Mesenchymal stem cell (in vitro differentiated cells and primary cell): ENCODE measurements at regions not wholly inside any gene's neighbourhood (a gene's known extent, or its start where the extent isn't known, plus 50 kb on each side); places are given as distances from the start of the nearest gene placed in this dataset.

Experiments
- DNase-seq: peaks from one replicate; pipeline ENCODE4 v3.0.0-alpha.2; 2013
- H2AFZ ChIP-seq: one replicate; pipeline ENCODE4 v1.6.1; 2013; ENCODE audit warnings: low read depth, mild to moderate bottlenecking, control low read depth, inconsistent platforms, low read length, moderate library complexity
- H2AK5ac ChIP-seq: 2 replicates; pipeline ENCODE4 v1.6.1; 2013; ENCODE audit warnings: low read length, moderate library complexity, mild to moderate bottlenecking, inconsistent platforms; ENCODE audit not compliant: severe bottlenecking
- H2BK120ac ChIP-seq: one replicate; pipeline ENCODE4 v1.6.1; 2013; ENCODE audit warnings: low read depth, mild to moderate bottlenecking, inconsistent platforms, low read length, moderate library complexity
- H2BK12ac ChIP-seq, 2 experiments: one replicate each; pipeline ENCODE4 v1.6.1; 2013; ENCODE audit warnings: inconsistent platforms in 2 of 2, low read length in 2 of 2, mild to moderate bottlenecking in 2 of 2, moderate library complexity in 2 of 2, control low read depth in 1 of 2
- H2BK15ac ChIP-seq: one replicate; pipeline ENCODE4 v1.6.1; 2013; ENCODE audit warnings: mild to moderate bottlenecking, low read depth, inconsistent platforms; ENCODE audit not compliant: poor library complexity, severe bottlenecking
- H2BK5ac ChIP-seq: 2 replicates; pipeline ENCODE4 v1.6.1; 2013; ENCODE audit warnings: low read depth, mild to moderate bottlenecking, low read length, control low read depth, inconsistent platforms; ENCODE audit not compliant: poor library complexity, severe bottlenecking
- H3K14ac ChIP-seq, 2 experiments: one replicate each; pipeline ENCODE4 v1.6.1; 2013; ENCODE audit warnings: inconsistent platforms in 2 of 2, low read length in 2 of 2, control low read depth in 1 of 2, mild to moderate bottlenecking in 1 of 2, moderate library complexity in 1 of 2
- H3K18ac ChIP-seq, 2 experiments: one replicate each; pipeline ENCODE4 v1.6.1; 2013; ENCODE audit warnings: inconsistent platforms in 2 of 2, low read length in 2 of 2, control low read depth in 1 of 2, low read depth in 1 of 2, mild to moderate bottlenecking in 1 of 2
- H3K23ac ChIP-seq, 2 experiments: one replicate each; pipeline ENCODE4 v1.6.1; 2013; ENCODE audit warnings: inconsistent platforms in 2 of 2, low read length in 2 of 2, mild to moderate bottlenecking in 2 of 2, moderate library complexity in 2 of 2, control low read depth in 1 of 2
- H3K27ac ChIP-seq: 2 replicates; pipeline ENCODE4 v1.5.1; 2013; ENCODE audit warnings: mild to moderate bottlenecking, moderate library complexity, low read length, control low read depth, inconsistent platforms; ENCODE audit not compliant: poor library complexity, severe bottlenecking
- H3K27me3 ChIP-seq, 2 experiments: 2 replicates each; pipeline versions ENCODE4 v1.6.1 to v1.7.0; 2013; ENCODE audit warnings: low read length in 2 of 2, mild to moderate bottlenecking in 2 of 2, moderate library complexity in 2 of 2, control low read depth in 1 of 2, inconsistent platforms in 1 of 2; ENCODE audit not compliant: control insufficient read depth in 1 of 2, insufficient read depth in 1 of 2
- H3K36me3 ChIP-seq, 2 experiments: 2 replicates each; pipeline versions ENCODE4 v1.6.1 to v1.7.0; 2013; ENCODE audit warnings: low read length in 2 of 2, control low read depth in 1 of 2, inconsistent platforms in 1 of 2, low read depth in 1 of 2, mild to moderate bottlenecking in 1 of 2; ENCODE audit not compliant: insufficient read depth in 2 of 2, control insufficient read depth in 1 of 2
- H3K4ac ChIP-seq, 2 experiments: one replicate each; pipeline ENCODE4 v1.6.1; 2013; ENCODE audit warnings: inconsistent platforms in 2 of 2, low read length in 2 of 2, mild to moderate bottlenecking in 2 of 2, moderate library complexity in 2 of 2, control low read depth in 1 of 2, low read depth in 1 of 2
- H3K4me1 ChIP-seq: 2 replicates; pipeline ENCODE4 v1.6.1; 2013; ENCODE audit warnings: low read depth, low read length, control low read depth; ENCODE audit not compliant: control insufficient read depth, insufficient read depth
- H3K4me2 ChIP-seq: 2 replicates; pipeline ENCODE4 v1.6.1; 2013; ENCODE audit warnings: low read length, mild to moderate bottlenecking, inconsistent platforms; ENCODE audit not compliant: poor library complexity, severe bottlenecking
- H3K4me3 ChIP-seq, 2 experiments: 2 replicates each; pipeline versions ENCODE4 v1.5.1 to v1.7.0; 2013; ENCODE audit warnings: low read length in 2 of 2, mild to moderate bottlenecking in 2 of 2, control low read depth in 1 of 2, low read depth in 1 of 2; ENCODE audit not compliant: insufficient read depth in 1 of 2
- H3K79me1 ChIP-seq: replicated peaks from 2 replicates; pipeline ENCODE4 v1.6.1; 2013; ENCODE audit warnings: mild to moderate bottlenecking, control low read depth, low read length, inconsistent platforms; ENCODE audit not compliant: poor library complexity, severe bottlenecking
- H3K9ac ChIP-seq: 2 replicates; pipeline ENCODE4 v1.7.0; 2013; ENCODE audit warnings: mild to moderate bottlenecking, low read length, moderate library complexity
- H3K9me3 ChIP-seq: 2 replicates; pipeline ENCODE4 v1.7.0; 2013; ENCODE audit warnings: mild to moderate bottlenecking, low read length; ENCODE audit not compliant: control insufficient read depth
- H4K8ac ChIP-seq: one replicate; pipeline ENCODE4 v1.6.1; 2013; ENCODE audit warnings: inconsistent platforms, mild to moderate bottlenecking, low read length, moderate library complexity
- H4K91ac ChIP-seq: one replicate; pipeline ENCODE4 v1.6.1; 2013; ENCODE audit warnings: mild to moderate bottlenecking, low read length, inconsistent platforms
- WGBS: methylation state at CpG from one replicate; pipeline ENCODE4 v1.1.7; 2013; ENCODE audit warnings: mixed read lengths; 5-methylcytosine and 5-hydroxymethylcytosine counted together

- WGBS = 76% methylated on average over 4 of the region's 4 CpGs
- H3K9me3 ChIP-seq = no peaks in the 10 kb centered on the region
- no peak overlapping the region for H2AFZ ChIP-seq
- no peak overlapping the region for H3K4ac ChIP-seq
- no peak overlapping the region for H2BK120ac ChIP-seq
- H3K14ac ChIP-seq = no peak overlapping the region
- H3K4me3 ChIP-seq = no peak overlapping the region
- H3K27ac ChIP-seq = no peak overlapping the region
- H4K8ac ChIP-seq = no peak overlapping the region
- H4K91ac ChIP-seq = no peak overlapping the region
- H3K36me3 ChIP-seq = no peaks in the 10 kb centered on the region
- H3K18ac ChIP-seq = no peak overlapping the region
- H3K23ac ChIP-seq = no peak overlapping the region
- H2BK12ac ChIP-seq = no peak overlapping the region
- peak overlapping the region; percentile 24 for H2BK5ac ChIP-seq
- H3K27me3 ChIP-seq = no peaks in the 10 kb centered on the region
- peaks cover 4% of the 10 kb centered on the region for H3K4me1 ChIP-seq
- DNase-seq = no peak
- no peak overlapping the region for H3K4me2 ChIP-seq
- no peak overlapping the region for H3K9ac ChIP-seq
- no peak overlapping the region for H2BK15ac ChIP-seq
- no peaks in the 10 kb centered on the region for H3K79me1 ChIP-seq
- no peak overlapping the region for H2AK5ac ChIP-seq
Measured at GRCh38 chr13:44790289-44790688, 199.0 kb downstream of the NUFIP1 start.

- Histone ChIP-seq H3K18ac (no peak overlapping the region), H2BK120ac (no peak overlapping the region), H4K91ac (no peak overlapping the region), H3K36me3 (no peaks in the 10 kb centered on the region), H3K23ac (no peak overlapping the region), H3K4me1 (peaks cover 4% of the 10 kb centered on the region), H2BK5ac (no peak overlapping the region), H3K4me2 (no peak overlapping the region), H3K27ac (no peak overlapping the region), H3K14ac (no peak overlapping the region), H3K4ac (no peak overlapping the region), H3K27me3 (no peaks in the 10 kb centered on the region), H3K4me3 (no peak overlapping the region), H3K79me1 (no peaks in the 10 kb centered on the region), H3K9ac (no peak overlapping the region), H2BK15ac (no peak overlapping the region), H2BK12ac (no peak overlapping the region), H2AFZ (no peak overlapping the region), H4K8ac (no peak overlapping the region), H2AK5ac (no peak overlapping the region), H3K9me3 (no peaks in the 10 kb centered on the region)
- WGBS = 89% methylated on average over 7 of the region's 7 CpGs
- DNase-seq = no peak
Measured at GRCh38 chr13:44787617-44788016, 201.7 kb downstream of the NUFIP1 start.

GRCh38 chr13:44786756-44787155 is 202.5 kb downstream of the NUFIP1 start:
- no peak overlapping the region for H3K4me3 ChIP-seq
- no peak overlapping the region for H2BK15ac ChIP-seq
- no peak overlapping the region for H2AK5ac ChIP-seq
- H3K23ac ChIP-seq = no peak overlapping the region
- peaks cover 4% of the 10 kb centered on the region for H3K4me1 ChIP-seq
- H4K91ac ChIP-seq = no peak overlapping the region
- H2AFZ ChIP-seq = no peak overlapping the region
- DNase-seq = no peak
- no peak overlapping the region for H3K18ac ChIP-seq
- no peaks in the 10 kb centered on the region for H3K79me1 ChIP-seq
- no peak overlapping the region for H2BK5ac ChIP-seq
- no peak overlapping the region for H2BK12ac ChIP-seq
- no peak overlapping the region for H4K8ac ChIP-seq
- no peak overlapping the region for H2BK120ac ChIP-seq
- no peak overlapping the region for H3K4me2 ChIP-seq
- H3K27ac ChIP-seq = no peak overlapping the region
- WGBS = 100% methylated on average over 2 of the region's 3 CpGs
- H3K9me3 ChIP-seq = no peaks in the 10 kb centered on the region
- no peak overlapping the region for H3K9ac ChIP-seq
- H3K27me3 ChIP-seq = no peaks in the 10 kb centered on the region
- H3K36me3 ChIP-seq = no peaks in the 10 kb centered on the region
- H3K14ac ChIP-seq = no peak overlapping the region
- H3K4ac ChIP-seq = no peak overlapping the region

- Histone ChIP-seq H3K36me3 (no peaks in the 10 kb centered on the region), H3K18ac (peak overlapping the region in 1 of 2 experiments; percentile 32), H3K79me1 (no peaks in the 10 kb centered on the region), H3K9ac (no peak overlapping the region), H2BK15ac (no peak overlapping the region), H2AFZ (no peak overlapping the region), H3K4me3 (no peak overlapping the region), H3K9me3 (no peaks in the 10 kb centered on the region), H3K27me3 (no peaks in the 10 kb centered on the region), H4K8ac (no peak overlapping the region), H2BK12ac (no peak overlapping the region), H2BK5ac (no peak overlapping the region), H3K23ac (no peak overlapping the region), H2AK5ac (no peak overlapping the region), H2BK120ac (no peak overlapping the region), H3K4me2 (no peak overlapping the region), H3K14ac (no peak overlapping the region), H3K27ac (no peak overlapping the region), H4K91ac (no peak overlapping the region), H3K4ac (no peak overlapping the region), H3K4me1 (peaks cover 6% of the 10 kb centered on the region)
- WGBS = 100% methylated on average over 2 of the region's 3 CpGs
- DNase-seq = no peak
Measured at GRCh38 chr13:44785401-44785800, 203.9 kb downstream of the NUFIP1 start.
